Fibroblast of gingiva (primary cell): ENCODE measurements at regions not wholly inside any gene's neighbourhood (a gene's known extent, or its start where the extent isn't known, plus 50 kb on each side); places are given as distances from the start of the nearest gene placed in this dataset.
A peak's percentile ranks its signal among the peaks of the same experiment; 100 is the strongest.

ENCODE experiments used
- DNase-seq: peaks from one replicate; pipeline ENCODE4 v3.0.0-alpha.2; 2011; ENCODE audit warnings: low read depth

- no peak for DNase-seq
These were observed 549.1 kb downstream of the CSNK1G3 start for GRCh38 chr5:124061068-124061430.

GRCh38 chr5:124060413-124061067 is 548.6 kb downstream of the CSNK1G3 start:
- no peak for DNase-seq

- no peak for DNase-seq
These were observed 548.0 kb downstream of the CSNK1G3 start for GRCh38 chr5:124060011-124060410.

GRCh38 chr5:124059200-124059599 is 547.2 kb downstream of the CSNK1G3 start:
- DNase-seq, result no peak

- no peak for DNase-seq
These were observed 545.8 kb downstream of the CSNK1G3 start for GRCh38 chr5:124057724-124058231.

- no peak for DNase-seq
These were observed 545.2 kb downstream of the CSNK1G3 start for GRCh38 chr5:124056991-124057723.

GRCh38 chr5:124056326-124056990 is 544.5 kb downstream of the CSNK1G3 start:
- no peak for DNase-seq

- no peak for DNase-seq
These were observed 543.8 kb downstream of the CSNK1G3 start for GRCh38 chr5:124055751-124056150.

- DNase-seq, result no peak
These were observed 542.6 kb downstream of the CSNK1G3 start for GRCh38 chr5:124054564-124054963.

GRCh38 chr5:124053340-124053739 is 541.4 kb downstream of the CSNK1G3 start:
- DNase-seq, result no peak

GRCh38 chr5:124052201-124052600 is 540.2 kb downstream of the CSNK1G3 start:
- no peak for DNase-seq

GRCh38 chr5:124050120-124050770 is 538.3 kb downstream of the CSNK1G3 start:
- no peak for DNase-seq

- DNase-seq, result peak; percentile 3
These were observed 533.4 kb downstream of the CSNK1G3 start for GRCh38 chr5:124045412-124045811.

- DNase-seq, result no peak
These were observed 532.6 kb downstream of the CSNK1G3 start for GRCh38 chr5:124044613-124045012.

GRCh38 chr5:124043456-124043855 is 531.5 kb downstream of the CSNK1G3 start:
- DNase-seq, result no peak

GRCh38 chr5:124040799-124041198 is 528.8 kb downstream of the CSNK1G3 start:
- peak; percentile 58 for DNase-seq

- DNase-seq, result no peak
These were observed 527.4 kb downstream of the CSNK1G3 start for GRCh38 chr5:124039410-124039809.

- no peak for DNase-seq
These were observed 524.8 kb downstream of the CSNK1G3 start for GRCh38 chr5:124036786-124037185.

GRCh38 chr5:124034963-124035362 is 523.0 kb downstream of the CSNK1G3 start:
- DNase-seq, result no peak

GRCh38 chr5:124034083-124034700 is 522.2 kb downstream of the CSNK1G3 start:
- no peak for DNase-seq

GRCh38 chr5:124030043-124030491 is 518.1 kb downstream of the CSNK1G3 start:
- peak; percentile 4 for DNase-seq

- no peak for DNase-seq
These were observed 515.5 kb downstream of the CSNK1G3 start for GRCh38 chr5:124027441-124027840.
